ENCODE measurements at regions not wholly inside any gene's neighbourhood (a gene's known extent, or its start where the extent isn't known, plus 50 kb on each side); places are given as distances from the start of the nearest gene placed in this dataset.

DNA sequence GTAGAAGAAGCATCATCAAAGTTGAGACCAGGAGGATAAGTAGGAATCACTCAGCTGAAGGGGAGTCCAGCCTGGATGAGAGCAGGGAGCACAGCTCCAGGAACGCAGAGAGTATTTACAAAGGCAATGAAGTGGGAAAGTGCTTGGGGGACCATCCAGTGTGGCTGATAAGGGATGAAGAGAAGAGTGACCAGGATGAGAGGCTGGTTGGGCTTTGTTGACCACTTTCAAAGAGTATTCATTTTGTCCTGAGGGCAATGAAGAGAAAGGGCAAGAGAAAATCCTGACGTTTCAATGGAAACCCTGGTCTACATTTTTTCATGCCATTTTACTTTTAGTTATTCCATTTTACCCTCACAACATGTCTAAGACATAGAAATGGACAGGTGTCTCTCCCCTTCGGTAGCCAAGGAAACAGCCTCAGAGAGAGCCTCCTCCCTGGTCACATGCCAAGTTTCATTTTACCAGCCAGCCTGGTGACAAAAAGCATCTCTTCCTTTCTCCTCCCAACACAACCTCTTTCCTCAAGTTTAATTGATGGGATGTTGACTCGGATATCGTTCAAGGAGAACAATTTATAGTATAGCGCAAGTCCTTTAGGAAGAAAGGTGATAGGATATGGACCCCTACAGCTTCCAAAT, 492.7 kb upstream of the CLINT1 start:
- no peak for DNase-seq
- no peaks in the 10 kb centered on the region for H3K27me3 ChIP-seq
- no peaks in the 10 kb centered on the region for H3K36me3 ChIP-seq
- TF ChIP-seq, protein P1, sequence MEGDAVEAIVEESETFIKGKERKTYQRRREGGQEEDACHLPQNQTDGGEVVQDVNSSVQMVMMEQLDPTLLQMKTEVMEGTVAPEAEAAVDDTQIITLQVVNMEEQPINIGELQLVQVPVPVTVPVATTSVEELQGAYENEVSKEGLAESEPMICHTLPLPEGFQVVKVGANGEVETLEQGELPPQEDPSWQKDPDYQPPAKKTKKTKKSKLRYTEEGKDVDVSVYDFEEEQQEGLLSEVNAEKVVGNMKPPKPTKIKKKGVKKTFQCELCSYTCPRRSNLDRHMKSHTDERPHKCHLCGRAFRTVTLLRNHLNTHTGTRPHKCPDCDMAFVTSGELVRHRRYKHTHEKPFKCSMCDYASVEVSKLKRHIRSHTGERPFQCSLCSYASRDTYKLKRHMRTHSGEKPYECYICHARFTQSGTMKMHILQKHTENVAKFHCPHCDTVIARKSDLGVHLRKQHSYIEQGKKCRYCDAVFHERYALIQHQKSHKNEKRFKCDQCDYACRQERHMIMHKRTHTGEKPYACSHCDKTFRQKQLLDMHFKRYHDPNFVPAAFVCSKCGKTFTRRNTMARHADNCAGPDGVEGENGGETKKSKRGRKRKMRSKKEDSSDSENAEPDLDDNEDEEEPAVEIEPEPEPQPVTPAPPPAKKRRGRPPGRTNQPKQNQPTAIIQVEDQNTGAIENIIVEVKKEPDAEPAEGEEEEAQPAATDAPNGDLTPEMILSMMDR (IDR thresholded peaks at IDR 0.05), result no peak
- TF ChIP-seq POLR2A (IDR thresholded peaks at IDR 0.05), result no peak
- H3K4me3 ChIP-seq (replicated peaks in 1 of 3), result no peak overlapping the region
- H3K4me1 ChIP-seq, result no peaks in the 10 kb centered on the region
- 69 to 76% methylated on average over 6 of the region's 6 CpGs for WGBS, 2 donors
- intact Hi-C loops (cut with DNase I), result no loop called here
- no peaks in the 10 kb centered on the region for H3K9me3 ChIP-seq
- H3K27ac ChIP-seq, result no peak overlapping the region

DNA sequence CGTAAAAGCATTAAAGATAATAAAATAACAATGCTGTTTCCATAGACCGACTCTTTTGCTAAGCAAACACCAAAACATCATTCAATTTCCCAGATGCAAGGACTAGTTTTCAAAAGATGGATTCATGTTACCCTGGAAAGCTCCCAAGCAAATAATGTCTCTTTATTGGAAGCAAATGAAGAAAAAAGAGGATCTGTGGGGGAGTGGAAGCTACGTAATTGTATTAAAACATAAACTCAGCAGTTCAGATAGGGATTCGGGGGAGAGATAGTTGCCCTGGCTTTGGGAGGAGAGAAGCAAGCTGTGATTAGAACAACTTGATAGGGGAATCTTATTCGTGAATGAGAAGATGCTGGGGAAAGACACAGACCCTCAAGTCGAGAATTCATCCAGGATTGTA, 491.0 kb upstream of the CLINT1 start:
- no peaks in the 10 kb centered on the region for H3K36me3 ChIP-seq
- DNase-seq, result no peak
- no peaks in the 10 kb centered on the region for H3K27me3 ChIP-seq
- H3K4me3 ChIP-seq (replicated peaks in 1 of 3), result no peak overlapping the region
- intact Hi-C loops (cut with DNase I), result no loop called here
- H3K4me1 ChIP-seq, result no peaks in the 10 kb centered on the region
- no peak overlapping the region for H3K27ac ChIP-seq
- no peaks in the 10 kb centered on the region for H3K9me3 ChIP-seq
- no peak for TF ChIP-seq POLR2A (IDR thresholded peaks at IDR 0.05)
- TF ChIP-seq, protein P1 (IDR thresholded peaks at IDR 0.05), result no peak
- WGBS, 2 donors, result 75 to 88% methylated on average over 6 of the region's 6 CpGs

DNA sequence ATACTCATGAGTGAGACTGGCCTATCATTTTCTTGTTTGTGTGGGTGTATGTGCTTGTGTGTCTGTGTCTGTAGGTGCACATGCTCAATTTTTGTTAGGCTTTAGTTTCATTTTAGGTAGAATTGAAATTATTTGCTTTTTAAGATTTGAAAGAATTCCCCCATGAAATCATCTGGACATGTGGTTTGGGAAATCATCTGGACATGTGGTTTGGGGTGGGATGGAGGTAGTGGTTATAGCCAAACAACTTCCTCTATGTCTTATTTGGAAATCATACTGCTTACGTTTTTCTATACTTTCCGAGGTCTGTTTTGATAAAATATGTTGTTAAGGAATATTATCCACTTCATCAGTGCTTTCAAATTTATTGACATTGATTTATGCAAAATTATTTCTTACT, 485.4 kb upstream of the CLINT1 start:
- TF ChIP-seq, protein P1 (IDR thresholded peaks at IDR 0.05), result no peak
- TF ChIP-seq POLR2A (IDR thresholded peaks at IDR 0.05), result no peak
- Histone ChIP-seq H3K36me3 (no peaks in the 10 kb centered on the region), H3K4me3 (replicated peaks in 1 of 3) (no peak overlapping the region), H3K9me3 (no peaks in the 10 kb centered on the region), H3K27me3 (no peaks in the 10 kb centered on the region), H3K4me1 (no peaks in the 10 kb centered on the region), H3K27ac (no peak overlapping the region)
- intact Hi-C loops (cut with DNase I), result no loop called here
- 88 to 91% methylated on average over 2 of the region's 2 CpGs for WGBS, 2 donors
- DNase-seq, result no peak

DNA sequence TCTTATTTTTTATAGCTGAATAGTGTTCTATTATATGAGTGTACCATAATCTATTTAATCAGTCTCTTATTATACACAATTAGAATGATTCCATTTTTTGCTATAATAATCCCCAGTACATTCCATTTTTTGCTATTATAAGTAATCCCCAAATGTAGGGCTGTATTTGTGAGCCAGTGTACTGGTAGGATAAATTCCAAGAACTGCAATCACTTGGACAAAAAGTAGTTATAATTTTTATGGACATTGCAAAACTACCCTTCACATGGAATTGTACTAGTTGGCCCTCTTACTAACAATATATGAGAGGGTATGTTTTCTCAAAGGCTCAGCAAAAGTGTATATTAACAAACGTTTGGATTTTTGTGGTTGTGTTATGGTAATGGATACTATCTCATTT, 481.7 kb upstream of the CLINT1 start:
- WGBS, 2 donors, result 59 to 71% methylated on average over 1 of the region's 1 CpG
- no peak overlapping the region for H3K27ac ChIP-seq
- H3K9me3 ChIP-seq, result no peaks in the 10 kb centered on the region
- intact Hi-C loops (cut with DNase I), result no loop called here
- no peak for DNase-seq
- H3K27me3 ChIP-seq, result no peaks in the 10 kb centered on the region
- no peak overlapping the region for H3K4me3 ChIP-seq (replicated peaks in 1 of 3)
- no peak for TF ChIP-seq POLR2A (IDR thresholded peaks at IDR 0.05)
- TF ChIP-seq, protein P1 (IDR thresholded peaks at IDR 0.05), result no peak
- no peaks in the 10 kb centered on the region for H3K36me3 ChIP-seq
- H3K4me1 ChIP-seq, result no peaks in the 10 kb centered on the region

DNA sequence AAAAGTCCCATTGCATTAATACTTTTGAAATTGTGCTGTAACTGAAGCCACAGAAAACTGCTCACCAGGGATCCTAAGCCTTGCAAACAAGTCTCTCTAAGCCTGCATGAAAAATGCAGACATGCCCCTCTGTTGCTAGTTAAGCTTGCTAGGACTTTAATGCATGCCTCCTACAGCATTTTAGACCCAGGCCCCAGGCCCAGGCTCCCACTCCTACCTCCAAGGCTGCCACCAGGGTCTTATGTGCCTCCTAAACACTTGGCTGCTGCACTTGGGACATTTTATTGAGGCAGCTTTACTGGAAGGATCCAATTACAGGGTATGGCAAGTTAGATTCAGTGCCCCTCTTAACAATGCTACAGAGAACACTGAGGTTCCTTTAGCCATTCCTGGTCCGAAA, 467.3 kb upstream of the CLINT1 start:
- Histone ChIP-seq H3K36me3 (no peaks in the 10 kb centered on the region), H3K4me1 (no peaks in the 10 kb centered on the region), H3K9me3 (no peaks in the 10 kb centered on the region), H3K27me3 (no peaks in the 10 kb centered on the region), H3K27ac (no peak overlapping the region), H3K4me3 (replicated peaks in 1 of 3) (no peak overlapping the region)
- WGBS, 2 donors, result 83 to 84% methylated on average over 1 of the region's 1 CpG
- TF ChIP-seq, protein P1 (IDR thresholded peaks at IDR 0.05), result no peak
- no peak for TF ChIP-seq POLR2A (IDR thresholded peaks at IDR 0.05)
- intact Hi-C loops (cut with DNase I), result no loop called here
- DNase-seq, result no peak

Data from thyroid gland (tissue), 4 donors.